Pancreas (tissue), 10 donors: ENCODE measurements at regions not wholly inside any gene's neighbourhood (a gene's known extent, or its start where the extent isn't known, plus 50 kb on each side); places are given as distances from the start of the nearest gene placed in this dataset.
"Not testable (repeated sequence)": the region's sequence is repeated elsewhere in the genome, so short reads cannot be mapped to it uniquely, and the experiment has no call there.

Experiments
- ATAC-seq, 4 donors: fragments of 200-7000 bp; cut with Tn5 transposase; one replicate each; pipeline versions ENCODE4 v1.8.0 to v1.9.1; 2020; ENCODE audit warnings: mild to moderate bottlenecking in 4 of 4, moderate library complexity in 4 of 4
- DNase-seq, 6 donors: peaks; one replicate each; pipeline ENCODE4 v3.0.0-alpha.2; 2020
- FAIRE-seq: peaks from 2 replicates; lab custom pipeline; 2012; peaks lifted over from hg19 to GRCh38; lab: Jason Lieb, UNC
- H3K27ac ChIP-seq, 4 donors: fragments of 200-600 bp; sonication (generic); 1 replicate in 3 of 4; 2 replicates in 1 of 4; pipeline versions ENCODE4 v1.5.0 to v1.8.0; 2020
- H3K27me3 ChIP-seq, 4 donors: fragments of 200-600 bp; one replicate each; pipeline ENCODE4 v1.8.0; 2021
- H3K36me3 ChIP-seq, 3 donors: fragments of 200-600 bp; sonication (generic) in 1 of 3; one replicate each; pipeline versions ENCODE4 v1.5.0 to v1.8.0; 2020 to 2021
- H3K4me1 ChIP-seq, 3 donors: fragments of 200-600 bp; one replicate each; pipeline ENCODE4 v1.8.0; 2021
- H3K4me3 ChIP-seq, 4 donors: fragments of 200-600 bp; sonication (generic) in 2 of 4; one replicate each; pipeline versions ENCODE4 v1.5.0 to v1.8.0; 2020 to 2021
- H3K9me3 ChIP-seq, 4 donors: fragments of 200-600 bp; one replicate each; pipeline ENCODE4 v1.8.0; 2021
- WGBS, 2 donors: extraction: QIAGEN DNeasy Blood & Tissue Kit; methylation state at CpG; one replicate each; pipeline ENCODE4 v1.1.7; 2013; 5-methylcytosine and 5-hydroxymethylcytosine counted together
- intact Hi-C, 3 donors: fragments of 100-400 bp; cut with DNase I; formaldehyde crosslinking; loops; one replicate each; pipeline versions ENCODE4 v1.11.1 to v1.14.2; 2022
- donor health status: healthy with polysubstance abuse.
- donor health status: DM: no; HTN: no; CAD: no; lungs with moderate emphysema.
- donor health status: DM: no; HTN: no; CAD: no.
- donor health status: control.
- donor health status: control.
- donor health status: Bipolar disorder and iron deficiency.
- donor health status: DM: yes; HTN: yes; CAD: no.
- donor health status: DM: no; HTN: no; CAD: no.
- donor health status: DM: no; HTN: no; CAD: no.
- donor health status: DM: yes; HTN: yes; CAD: no.

DNA sequence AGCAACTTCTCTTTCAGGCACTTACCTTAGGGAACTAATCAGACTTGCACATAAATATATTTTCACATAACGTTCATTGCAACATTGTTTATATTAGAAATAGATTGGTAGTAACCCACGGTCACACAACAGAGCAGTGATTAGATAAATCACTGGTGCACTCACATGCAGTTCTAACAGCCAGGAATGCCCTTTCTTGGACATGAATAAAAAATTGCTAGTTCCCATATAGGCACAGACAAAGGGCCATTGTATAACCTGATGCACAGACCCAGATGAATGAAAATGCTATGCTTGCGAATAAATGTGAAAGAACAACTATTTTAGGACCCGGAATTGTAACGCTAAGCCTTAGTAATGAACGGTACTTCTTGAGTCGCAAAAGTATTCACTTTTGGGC, 63.9 kb downstream of the SPANXB1 start:
- WGBS, 2 donors = 30 to 61% methylated on average over 2 to 3 of the region's 7 CpGs
- H3K27ac ChIP-seq, FAIRE-seq, intact Hi-C loops, H3K36me3 ChIP-seq, H3K9me3 ChIP-seq, H3K27me3 ChIP-seq, H3K4me1 ChIP-seq, DNase-seq, H3K4me3 ChIP-seq, ATAC-seq: not testable (repeated sequence)

DNA sequence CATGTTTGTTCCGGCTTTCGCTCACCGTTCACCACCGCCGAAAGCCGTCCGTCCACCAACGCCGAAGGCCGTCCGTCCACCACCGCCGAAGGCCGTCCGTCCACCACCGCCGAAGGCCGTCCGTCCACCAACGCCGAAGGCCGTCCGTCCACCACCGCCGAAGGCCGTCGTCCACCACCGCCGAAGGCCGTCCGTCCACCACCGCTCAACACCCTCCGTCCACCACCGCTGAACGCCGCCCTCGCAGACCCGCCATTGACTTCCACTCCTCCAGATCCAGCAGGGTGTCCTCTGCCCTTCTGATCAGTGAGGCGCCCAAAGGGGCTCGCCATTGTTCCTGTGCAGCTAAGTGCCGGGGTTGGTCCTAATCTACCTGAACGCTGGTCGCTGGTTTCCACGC, 81.7 kb downstream of the SPANXB1 start:
- FAIRE-seq, H3K4me1 ChIP-seq, H3K9me3 ChIP-seq, H3K36me3 ChIP-seq, H3K27ac ChIP-seq, H3K27me3 ChIP-seq, H3K4me3 ChIP-seq, ATAC-seq, intact Hi-C loops: not testable (repeated sequence)
- 89 to 93% methylated on average over 15 to 20 of the region's 44 CpGs for WGBS, 2 donors
- DNase-seq = peak in 3 of 6 donors; percentile 1 to 24 (median 7)

- H3K9me3 ChIP-seq, intact Hi-C loops, DNase-seq, H3K27ac ChIP-seq, H3K36me3 ChIP-seq, ATAC-seq, H3K27me3 ChIP-seq, H3K4me1 ChIP-seq, FAIRE-seq, H3K4me3 ChIP-seq: not testable (repeated sequence)
- whole genome bisulfite sequencing, 2 donors = no CpG with 5 or more reads among the region's 4 CpGs
Measured at GRCh38 chrX:141103784-141104523, 73.0 kb downstream of the LDOC1 start.

DNA sequence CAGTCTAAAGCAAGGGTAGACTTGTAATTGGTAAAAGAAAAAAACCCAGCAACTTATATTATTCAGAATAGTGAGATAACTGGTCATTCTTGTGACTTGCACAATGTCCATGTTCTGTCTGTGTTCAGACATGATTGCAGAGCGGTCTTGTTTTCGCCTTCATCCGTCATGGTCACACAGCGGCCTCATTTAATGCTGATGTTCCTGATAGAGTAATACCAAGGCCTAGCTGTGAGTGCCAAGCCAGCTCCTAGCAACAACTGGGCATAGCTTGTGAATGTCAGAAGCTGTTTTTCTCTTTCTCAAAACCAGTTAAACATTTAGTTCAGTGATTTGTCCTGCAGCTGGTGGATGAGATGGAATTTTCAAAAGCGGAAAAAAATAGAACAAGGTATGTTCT, 65.7 kb downstream of the LDOC1 start:
- H3K9me3 ChIP-seq, FAIRE-seq, H3K4me3 ChIP-seq, H3K27me3 ChIP-seq, DNase-seq, H3K27ac ChIP-seq, ATAC-seq, intact Hi-C loops, H3K36me3 ChIP-seq, H3K4me1 ChIP-seq: not testable (repeated sequence)
- 96 to 100% methylated on average over 1 to 3 of the region's 5 CpGs for WGBS, 2 donors
